ENCODE measurements at regions not wholly inside any gene's neighbourhood (a gene's known extent, or its start where the extent isn't known, plus 50 kb on each side); places are given as distances from the start of the nearest gene placed in this dataset.

DNA sequence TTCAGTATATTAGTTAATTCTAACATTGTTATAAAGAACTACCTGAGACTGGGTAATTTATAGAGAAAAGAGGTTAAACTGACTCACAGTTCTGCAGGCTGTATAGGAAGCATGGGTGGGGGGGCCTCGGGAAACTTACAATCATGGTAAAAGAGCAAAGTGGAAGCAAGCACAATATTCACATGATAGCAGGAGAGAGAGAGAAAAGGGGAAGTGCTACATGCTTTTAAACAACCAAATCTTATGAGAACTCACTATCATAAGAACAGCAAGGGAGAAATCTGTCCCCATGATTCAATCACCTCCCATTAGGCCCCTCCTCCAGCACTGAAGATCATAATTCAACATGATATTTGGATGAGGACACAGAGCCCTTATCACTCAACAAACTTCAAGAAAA is 324.9 kb downstream of the ZNF608 start:
- TF ChIP-seq, protein P1, sequence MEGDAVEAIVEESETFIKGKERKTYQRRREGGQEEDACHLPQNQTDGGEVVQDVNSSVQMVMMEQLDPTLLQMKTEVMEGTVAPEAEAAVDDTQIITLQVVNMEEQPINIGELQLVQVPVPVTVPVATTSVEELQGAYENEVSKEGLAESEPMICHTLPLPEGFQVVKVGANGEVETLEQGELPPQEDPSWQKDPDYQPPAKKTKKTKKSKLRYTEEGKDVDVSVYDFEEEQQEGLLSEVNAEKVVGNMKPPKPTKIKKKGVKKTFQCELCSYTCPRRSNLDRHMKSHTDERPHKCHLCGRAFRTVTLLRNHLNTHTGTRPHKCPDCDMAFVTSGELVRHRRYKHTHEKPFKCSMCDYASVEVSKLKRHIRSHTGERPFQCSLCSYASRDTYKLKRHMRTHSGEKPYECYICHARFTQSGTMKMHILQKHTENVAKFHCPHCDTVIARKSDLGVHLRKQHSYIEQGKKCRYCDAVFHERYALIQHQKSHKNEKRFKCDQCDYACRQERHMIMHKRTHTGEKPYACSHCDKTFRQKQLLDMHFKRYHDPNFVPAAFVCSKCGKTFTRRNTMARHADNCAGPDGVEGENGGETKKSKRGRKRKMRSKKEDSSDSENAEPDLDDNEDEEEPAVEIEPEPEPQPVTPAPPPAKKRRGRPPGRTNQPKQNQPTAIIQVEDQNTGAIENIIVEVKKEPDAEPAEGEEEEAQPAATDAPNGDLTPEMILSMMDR (IDR thresholded peaks at IDR 0.05; ENCODE audit: low read depth, low read length, missing input control) = no peak
- TF ChIP-seq YY1 (IDR thresholded peaks at IDR 0.05) (no peak), RAD21 (IDR thresholded peaks at IDR 0.05) (no peak), TAF1 (conservative IDR thresholded peaks at IDR 0.05) (no peak), SP1 (IDR thresholded peaks at IDR 0.05) (no peak), GABPA (IDR thresholded peaks at IDR 0.05 in 1 of 2, conservative IDR thresholded peaks at IDR 0.05 in 1 of 2) (no peak), NR2F2 (IDR thresholded peaks at IDR 0.05) (no peak), FOXA1 (IDR thresholded peaks at IDR 0.05) (no peak), FOXA2 (IDR thresholded peaks at IDR 0.05) (no peak), EGR1 (IDR thresholded peaks at IDR 0.05; ENCODE audit: low read depth in 2 of 2) (no peak)
- TF ChIP-seq, protein P2, sequence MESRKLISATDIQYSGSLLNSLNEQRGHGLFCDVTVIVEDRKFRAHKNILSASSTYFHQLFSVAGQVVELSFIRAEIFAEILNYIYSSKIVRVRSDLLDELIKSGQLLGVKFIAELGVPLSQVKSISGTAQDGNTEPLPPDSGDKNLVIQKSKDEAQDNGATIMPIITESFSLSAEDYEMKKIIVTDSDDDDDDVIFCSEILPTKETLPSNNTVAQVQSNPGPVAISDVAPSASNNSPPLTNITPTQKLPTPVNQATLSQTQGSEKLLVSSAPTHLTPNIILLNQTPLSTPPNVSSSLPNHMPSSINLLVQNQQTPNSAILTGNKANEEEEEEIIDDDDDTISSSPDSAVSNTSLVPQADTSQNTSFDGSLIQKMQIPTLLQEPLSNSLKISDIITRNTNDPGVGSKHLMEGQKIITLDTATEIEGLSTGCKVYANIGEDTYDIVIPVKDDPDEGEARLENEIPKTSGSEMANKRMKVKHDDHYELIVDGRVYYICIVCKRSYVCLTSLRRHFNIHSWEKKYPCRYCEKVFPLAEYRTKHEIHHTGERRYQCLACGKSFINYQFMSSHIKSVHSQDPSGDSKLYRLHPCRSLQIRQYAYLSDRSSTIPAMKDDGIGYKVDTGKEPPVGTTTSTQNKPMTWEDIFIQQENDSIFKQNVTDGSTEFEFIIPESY (IDR thresholded peaks at IDR 0.05) = no peak
- TF ChIP-seq, protein P3, sequence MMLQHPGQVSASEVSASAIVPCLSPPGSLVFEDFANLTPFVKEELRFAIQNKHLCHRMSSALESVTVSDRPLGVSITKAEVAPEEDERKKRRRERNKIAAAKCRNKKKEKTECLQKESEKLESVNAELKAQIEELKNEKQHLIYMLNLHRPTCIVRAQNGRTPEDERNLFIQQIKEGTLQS (IDR thresholded peaks at IDR 0.05) = no peak
- TF ChIP-seq, protein P4, sequence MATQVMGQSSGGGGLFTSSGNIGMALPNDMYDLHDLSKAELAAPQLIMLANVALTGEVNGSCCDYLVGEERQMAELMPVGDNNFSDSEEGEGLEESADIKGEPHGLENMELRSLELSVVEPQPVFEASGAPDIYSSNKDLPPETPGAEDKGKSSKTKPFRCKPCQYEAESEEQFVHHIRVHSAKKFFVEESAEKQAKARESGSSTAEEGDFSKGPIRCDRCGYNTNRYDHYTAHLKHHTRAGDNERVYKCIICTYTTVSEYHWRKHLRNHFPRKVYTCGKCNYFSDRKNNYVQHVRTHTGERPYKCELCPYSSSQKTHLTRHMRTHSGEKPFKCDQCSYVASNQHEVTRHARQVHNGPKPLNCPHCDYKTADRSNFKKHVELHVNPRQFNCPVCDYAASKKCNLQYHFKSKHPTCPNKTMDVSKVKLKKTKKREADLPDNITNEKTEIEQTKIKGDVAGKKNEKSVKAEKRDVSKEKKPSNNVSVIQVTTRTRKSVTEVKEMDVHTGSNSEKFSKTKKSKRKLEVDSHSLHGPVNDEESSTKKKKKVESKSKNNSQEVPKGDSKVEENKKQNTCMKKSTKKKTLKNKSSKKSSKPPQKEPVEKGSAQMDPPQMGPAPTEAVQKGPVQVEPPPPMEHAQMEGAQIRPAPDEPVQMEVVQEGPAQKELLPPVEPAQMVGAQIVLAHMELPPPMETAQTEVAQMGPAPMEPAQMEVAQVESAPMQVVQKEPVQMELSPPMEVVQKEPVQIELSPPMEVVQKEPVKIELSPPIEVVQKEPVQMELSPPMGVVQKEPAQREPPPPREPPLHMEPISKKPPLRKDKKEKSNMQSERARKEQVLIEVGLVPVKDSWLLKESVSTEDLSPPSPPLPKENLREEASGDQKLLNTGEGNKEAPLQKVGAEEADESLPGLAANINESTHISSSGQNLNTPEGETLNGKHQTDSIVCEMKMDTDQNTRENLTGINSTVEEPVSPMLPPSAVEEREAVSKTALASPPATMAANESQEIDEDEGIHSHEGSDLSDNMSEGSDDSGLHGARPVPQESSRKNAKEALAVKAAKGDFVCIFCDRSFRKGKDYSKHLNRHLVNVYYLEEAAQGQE (IDR thresholded peaks at IDR 0.05) = no peak
- TF ChIP-seq, protein P5, sequence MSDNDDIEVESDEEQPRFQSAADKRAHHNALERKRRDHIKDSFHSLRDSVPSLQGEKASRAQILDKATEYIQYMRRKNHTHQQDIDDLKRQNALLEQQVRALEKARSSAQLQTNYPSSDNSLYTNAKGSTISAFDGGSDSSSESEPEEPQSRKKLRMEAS (IDR thresholded peaks at IDR 0.05) = no peak
